Hematopoietic multipotent progenitor cell treated with erythropoietin and hydrocortisone succinate and interleukin-3 and kit ligand, for 6 days (in vitro differentiated cells): ENCODE measurements at regions not wholly inside any gene's neighbourhood (a gene's known extent, or its start where the extent isn't known, plus 50 kb on each side); places are given as distances from the start of the nearest gene placed in this dataset.

Experiments used
- DNase-seq: peaks from one replicate; pipeline ENCODE4 v3.0.0-alpha.2; 2015

DNA sequence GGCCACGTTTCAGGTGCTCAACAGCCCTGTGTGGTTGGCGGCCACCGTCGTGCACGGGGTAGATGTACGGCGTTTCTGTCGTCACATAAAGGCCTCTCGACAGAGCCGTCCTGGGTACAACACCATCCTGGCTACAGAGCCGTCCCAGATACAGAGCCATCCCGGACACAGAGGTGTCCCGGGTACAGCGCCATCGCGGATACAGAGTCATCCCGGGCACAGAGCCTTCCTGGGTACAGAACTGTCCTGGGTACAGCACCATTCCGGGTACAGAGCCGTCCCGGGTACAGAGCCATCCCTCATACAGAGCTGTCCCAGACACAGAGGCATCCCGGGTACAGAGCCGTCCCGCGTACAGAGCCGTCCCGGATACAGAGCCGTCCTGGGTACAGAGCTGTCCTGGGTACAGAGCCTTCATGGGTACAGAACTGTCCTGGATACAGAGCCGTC lies 222.7 kb upstream of the SOX1 start:
- no peak for DNase-seq

DNA sequence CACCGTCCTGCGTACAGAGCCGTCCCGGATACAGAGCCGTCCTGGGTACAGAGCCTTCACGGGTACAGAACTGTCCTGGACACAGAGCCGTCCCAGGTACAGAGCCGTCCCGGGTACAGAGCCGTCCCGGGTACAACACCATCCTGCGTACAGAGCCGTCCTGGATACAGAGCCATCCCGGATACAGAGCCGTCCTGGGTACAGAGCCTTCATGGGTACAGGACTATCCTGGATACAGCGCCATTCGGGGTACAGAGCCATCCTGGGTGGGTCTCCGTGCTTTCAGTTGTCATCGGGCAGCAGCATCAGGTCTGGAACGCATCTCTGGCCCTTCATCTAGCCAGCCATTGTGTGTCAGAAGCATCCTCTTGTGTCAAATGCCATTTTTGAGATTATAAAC lies 222.3 kb upstream of the SOX1 start:
- no peak for DNase-seq

DNA sequence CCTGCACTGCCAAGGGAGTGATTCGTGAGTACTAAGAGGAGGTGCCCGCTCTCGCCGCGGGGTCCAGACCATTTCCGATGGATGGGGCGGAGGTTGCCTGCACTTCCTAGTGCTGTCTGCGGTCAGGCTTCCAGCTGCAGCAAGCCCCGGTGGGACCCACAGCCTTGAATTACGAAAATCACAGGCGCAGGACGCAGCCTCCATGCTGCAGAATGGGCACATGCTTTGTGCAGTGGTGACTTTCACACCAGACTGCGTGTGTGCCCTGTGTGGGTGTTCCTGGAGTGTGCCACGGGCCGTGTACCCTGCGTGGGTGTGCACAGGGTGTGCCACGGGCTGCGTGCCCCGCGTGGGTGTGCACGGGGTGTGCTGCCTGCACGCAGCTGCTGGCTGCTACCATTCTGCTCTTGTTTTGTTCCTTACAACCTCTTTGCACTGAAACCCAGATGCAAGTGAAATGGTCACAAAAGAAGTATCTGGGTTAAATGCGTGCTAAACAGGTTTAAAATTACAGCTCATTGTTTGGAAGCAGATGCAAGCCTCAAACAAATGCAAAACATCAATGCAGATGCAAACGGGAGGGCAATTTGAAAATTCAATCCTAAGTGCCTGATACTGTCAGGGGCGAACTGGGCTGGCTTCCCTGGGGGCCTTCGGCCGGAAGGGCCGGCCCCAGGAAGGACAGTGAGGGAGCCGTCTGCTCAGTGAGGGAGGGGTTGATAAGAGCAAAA lies 221.2 kb upstream of the SOX1 start:
- no peak for DNase-seq

DNA sequence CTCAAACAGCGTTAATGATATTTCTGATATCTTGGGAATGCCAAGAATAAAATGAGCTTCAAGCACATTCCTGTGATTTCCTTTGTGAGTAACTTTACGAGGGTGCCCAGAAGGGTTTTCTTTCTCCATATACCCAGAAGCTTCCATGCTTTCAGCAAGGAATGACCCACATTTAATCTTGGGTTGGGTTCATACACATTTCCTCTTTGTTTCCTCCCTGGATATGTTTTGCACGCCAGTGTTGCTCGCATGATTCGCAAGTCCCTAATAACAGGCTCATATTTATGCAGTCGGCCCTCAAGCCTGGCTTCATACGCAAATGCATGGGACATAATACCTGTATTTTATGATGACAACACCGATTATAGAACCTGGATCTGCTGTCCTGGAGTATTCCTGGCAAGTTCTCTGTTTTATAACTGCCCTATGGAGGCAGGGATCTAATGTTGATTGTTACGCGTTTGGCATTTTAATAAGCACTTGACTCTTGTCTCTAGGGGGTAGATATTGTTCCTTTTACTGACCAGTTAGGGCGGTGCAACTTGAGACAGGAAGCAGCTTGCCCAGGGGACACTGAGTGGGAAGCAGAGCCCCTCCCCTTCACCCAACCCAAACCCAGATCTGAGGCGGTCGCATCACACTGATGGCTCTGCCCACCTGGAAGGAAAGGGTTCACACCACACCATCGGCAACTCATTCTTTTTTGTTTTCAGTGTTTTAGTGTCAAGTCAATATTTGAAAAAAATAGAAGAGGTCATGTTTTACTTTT lies 220.4 kb upstream of the SOX1 start:
- no peak for DNase-seq

DNA sequence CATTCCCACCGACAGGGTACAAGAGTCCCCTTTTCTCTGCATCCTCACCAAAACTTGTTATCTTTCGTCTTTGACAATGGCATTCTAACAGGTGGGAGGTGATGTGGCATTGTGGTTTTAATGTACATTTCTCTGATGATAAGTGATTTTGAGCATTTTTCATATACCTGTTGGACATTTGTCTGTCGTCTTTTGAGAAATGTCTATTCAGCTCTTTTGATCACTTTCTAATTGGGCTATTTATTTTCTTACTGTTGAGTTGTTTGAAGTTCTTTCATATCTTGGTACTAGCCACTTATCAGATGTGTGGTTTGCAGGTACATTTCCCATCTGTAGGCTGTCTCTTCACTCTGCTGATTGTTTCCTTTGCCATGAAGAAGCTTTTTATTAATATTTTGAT lies 219.0 kb upstream of the SOX1 start:
- no peak for DNase-seq

DNA sequence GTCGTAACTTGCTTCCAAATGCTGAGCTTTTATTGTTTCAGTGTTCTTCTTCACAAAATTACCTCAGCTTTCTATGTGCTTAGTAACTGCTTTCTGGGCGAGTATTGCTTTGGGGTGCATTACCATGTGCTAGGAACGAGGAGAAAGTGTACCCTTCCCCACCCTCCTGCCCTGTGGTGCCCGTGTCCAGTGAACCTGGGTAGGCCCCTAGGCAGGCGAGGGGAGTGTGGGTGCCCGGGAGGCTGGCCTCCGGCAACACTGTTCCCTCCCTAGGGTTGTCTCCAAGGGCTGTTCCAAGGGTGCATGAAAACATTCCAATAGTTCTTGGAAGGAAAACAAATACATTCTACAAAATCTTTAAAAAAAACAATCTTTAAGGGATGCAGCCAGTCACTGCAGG lies 216.5 kb upstream of the SOX1 start:
- DNase-seq = no peak

DNA sequence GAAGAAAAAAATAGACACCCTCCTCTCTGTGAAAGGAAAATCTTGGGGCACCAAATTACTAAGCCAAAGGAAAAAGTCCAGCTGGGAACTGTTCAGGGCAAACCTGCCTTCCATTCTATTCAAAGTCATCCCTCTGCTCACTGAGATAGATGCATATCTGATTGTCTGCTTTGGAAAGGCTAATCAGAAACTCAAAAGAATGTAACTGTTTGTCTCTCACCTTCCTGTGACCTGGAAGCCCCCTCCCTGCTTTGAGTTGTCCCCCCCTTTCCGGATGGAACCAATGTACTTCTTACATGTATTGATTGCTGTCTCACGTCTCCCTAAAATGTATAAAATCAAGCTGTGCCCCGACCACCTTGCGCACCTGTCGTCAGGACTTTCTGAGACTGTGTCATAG lies 216.0 kb upstream of the SOX1 start:
- no peak for DNase-seq

DNA sequence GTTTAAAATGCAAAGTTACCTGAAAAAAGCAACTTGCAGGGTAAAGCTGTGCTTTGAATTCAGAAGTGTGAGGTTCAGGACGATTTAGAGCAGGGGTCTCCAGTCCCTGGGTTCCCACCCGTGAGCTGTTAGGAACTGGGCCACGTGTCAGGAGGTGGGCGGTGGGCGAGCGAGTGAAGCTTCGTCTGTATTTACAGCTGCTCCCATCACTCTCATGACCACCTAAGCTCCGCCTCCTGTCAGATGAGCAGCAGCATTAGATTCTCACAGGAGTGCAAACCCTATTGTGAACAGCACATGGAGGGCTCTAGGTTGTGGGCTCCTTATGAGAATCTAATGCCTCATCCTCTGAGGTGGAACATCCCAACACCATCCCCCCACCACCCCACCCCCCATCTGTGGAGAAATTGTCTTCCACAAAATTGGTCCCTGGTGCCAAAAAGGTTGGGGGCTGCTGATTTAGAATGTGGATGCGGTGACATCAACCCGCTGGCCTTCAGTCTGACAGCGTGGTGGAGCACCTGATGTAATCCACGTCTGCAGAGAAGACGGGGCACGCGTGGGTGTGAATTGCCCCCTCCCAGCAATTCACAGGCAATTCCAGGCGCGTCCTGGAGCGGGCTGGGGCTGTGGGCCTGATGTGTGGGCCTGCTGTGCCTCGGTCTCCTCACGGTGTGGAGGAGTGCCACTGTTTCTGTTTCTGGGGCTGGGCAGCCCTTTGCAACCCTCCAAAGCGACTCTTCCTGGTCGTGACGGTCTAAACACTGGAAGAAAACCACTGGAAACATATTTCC lies 214.0 kb upstream of the SOX1 start:
- no peak for DNase-seq

DNA sequence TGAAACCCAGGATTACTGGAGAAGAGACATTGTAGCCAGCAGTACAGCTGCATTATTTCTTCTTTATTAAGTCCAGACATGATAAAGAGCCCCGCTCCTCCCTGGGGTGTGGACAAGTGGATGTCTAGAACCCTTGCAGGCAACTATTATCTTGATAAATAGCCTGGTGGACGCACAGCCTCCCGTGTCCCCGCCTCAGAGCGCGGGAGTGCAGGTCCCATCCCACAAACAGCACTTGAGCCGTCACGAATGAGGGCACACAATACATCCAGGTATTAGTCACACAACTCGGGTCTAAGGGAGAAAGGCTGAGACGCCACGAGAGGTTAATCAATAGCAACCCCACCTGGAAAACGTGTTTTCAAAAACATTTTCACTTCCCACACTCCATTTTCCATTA lies 213.2 kb upstream of the SOX1 start:
- no peak for DNase-seq

DNA sequence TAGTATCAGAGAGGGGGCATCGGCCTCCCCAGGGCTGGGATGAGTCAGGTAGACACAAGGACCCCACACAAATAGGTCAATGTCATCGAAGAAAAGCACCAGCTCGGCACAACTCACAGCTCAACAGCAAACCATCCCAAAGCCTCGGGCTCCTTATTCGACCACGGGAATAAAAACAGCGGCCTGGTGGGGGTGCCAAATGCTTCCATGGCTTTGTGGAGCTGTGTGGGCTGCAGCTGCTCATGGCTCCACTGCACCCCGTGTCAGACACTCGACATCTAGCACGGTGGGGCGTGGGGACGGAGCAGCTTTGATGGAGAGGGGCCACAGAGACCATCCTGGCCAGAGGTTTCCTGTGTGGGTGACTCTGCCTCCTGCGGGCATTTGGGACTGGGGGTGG lies 212.5 kb upstream of the SOX1 start:
- no peak for DNase-seq

DNA sequence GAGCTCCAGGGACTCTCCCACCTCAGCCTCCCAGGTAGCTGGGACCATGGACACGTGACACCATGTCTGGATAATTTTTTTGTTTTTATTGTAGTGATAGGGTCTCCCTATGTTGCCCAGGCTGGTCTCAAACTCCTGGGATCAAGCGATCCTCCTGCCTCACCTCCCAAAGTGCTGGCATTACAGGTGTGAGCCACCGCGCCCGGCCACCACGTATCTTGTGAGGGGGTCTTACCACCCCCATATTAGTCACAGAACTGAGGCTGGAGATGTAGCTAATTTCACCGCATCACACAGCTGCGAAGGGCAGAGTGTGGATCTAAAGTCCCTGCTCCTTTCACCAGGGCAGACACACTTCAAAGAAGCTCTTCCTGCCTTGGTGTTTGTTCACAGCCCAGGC lies 211.8 kb upstream of the SOX1 start:
- DNase-seq = no peak

DNA sequence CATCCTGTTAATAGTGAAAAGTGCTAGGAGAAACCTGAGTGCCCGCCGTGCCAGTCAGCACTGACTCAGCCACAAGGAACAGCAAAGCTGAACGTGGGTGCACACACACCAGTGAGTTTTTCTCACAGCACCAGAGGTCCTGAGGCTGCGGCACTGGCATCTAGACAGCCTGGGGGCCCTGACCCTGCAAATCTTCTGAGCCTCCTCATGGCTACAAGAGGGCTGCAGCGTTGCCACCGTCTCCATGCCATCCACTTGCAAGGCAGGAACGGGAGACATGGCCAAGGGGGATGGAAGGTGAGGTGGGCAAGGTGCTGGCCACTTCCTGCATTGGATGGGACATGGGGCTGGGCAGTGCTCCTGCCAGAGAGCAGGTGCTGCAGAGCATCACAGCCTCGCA lies 211.2 kb upstream of the SOX1 start:
- no peak for DNase-seq

DNA sequence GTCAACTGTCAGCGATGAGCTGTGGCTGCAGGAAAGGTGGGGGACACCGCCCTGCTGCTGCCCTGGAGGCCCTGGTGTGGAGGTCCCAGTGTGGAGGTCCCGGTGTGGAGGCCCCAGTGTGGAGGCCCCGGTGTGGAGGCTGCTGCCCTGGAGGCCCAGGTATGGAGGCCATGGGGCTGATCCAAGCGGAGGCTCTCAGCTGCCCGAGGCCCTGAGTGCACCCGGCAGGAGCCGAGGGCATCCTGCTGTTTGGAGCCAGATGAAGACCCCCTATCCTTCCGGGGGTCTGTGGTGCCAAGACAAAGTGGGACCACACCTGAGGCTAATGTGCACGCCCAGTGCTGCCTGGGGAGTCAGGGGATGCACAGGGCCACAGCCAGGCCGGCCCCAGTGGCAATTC lies 210.4 kb upstream of the SOX1 start:
- DNase-seq = no peak

DNA sequence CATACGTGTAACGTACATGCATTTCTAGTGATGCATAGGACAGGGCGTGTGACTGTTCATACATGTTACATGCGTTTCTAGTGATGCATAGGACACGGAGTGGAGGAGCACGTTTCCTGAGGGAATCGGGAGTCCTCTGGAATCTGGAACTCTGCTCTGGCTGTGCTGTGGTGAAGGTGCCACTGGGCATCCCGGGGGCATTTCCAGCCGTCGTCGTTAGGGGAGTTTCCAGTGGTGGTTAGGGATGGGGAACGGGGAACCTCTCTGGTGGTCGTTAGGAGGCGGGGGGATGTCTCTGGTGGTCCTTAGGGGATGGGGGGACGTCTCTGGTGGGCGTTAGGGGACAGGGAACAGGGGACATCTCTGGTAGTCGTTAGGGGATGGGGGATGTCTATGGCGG lies 209.6 kb upstream of the SOX1 start:
- DNase-seq = no peak

DNA sequence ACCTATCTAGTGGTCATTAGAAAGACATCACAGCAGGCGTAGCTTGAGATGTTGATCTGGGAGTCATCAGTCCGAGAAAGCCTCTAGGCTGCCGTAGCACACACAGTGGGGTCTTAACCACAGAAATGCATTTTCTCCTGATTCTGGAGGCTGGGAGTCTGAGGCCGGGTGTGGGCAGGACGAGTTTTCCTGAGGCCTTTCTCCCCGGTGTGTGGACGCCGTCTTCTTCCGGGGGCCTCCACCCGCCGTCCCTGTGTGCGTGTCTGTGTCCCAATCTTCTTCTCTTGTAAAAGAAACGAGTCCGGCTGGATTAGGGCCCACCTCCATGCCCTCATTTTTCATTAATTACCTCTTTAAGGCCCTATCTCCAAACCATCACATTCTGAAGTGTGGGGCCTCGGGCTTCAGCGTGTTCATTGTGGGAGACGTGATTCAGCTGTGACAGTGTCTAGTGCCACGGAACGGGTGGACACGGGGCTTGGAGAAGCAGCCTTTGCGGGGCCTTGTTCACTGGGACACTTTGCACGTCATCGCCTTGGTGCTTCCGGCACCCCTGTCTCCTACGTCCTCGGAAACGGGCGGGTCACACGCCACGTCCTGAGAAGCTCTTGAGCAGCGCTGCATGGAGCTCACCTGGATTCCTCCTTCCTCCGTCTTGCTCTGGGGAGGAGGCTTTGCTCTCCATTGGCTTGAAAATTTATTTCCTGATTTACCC lies 208.9 kb upstream of the SOX1 start:
- DNase-seq = no peak

DNA sequence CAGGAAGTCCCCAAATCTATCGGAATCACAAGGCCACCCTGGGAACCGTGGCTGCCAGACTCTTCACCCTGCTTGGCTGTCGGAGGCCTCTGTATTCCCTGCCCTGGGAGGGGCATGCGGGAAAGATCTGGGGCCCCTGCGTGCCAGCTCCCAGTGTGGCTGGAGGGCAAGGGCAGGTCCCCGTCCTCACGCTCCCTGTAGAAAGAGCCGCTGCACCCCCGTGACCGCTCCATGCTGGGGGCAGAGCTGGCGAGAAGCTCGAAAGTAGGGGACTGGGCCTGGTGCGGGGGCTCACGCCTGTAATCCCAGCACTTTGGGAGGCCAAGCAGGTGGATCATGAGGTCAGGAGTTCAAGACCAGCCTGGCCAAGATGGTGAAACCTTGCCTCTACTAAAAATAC lies 208.4 kb upstream of the SOX1 start:
- no peak for DNase-seq

DNA sequence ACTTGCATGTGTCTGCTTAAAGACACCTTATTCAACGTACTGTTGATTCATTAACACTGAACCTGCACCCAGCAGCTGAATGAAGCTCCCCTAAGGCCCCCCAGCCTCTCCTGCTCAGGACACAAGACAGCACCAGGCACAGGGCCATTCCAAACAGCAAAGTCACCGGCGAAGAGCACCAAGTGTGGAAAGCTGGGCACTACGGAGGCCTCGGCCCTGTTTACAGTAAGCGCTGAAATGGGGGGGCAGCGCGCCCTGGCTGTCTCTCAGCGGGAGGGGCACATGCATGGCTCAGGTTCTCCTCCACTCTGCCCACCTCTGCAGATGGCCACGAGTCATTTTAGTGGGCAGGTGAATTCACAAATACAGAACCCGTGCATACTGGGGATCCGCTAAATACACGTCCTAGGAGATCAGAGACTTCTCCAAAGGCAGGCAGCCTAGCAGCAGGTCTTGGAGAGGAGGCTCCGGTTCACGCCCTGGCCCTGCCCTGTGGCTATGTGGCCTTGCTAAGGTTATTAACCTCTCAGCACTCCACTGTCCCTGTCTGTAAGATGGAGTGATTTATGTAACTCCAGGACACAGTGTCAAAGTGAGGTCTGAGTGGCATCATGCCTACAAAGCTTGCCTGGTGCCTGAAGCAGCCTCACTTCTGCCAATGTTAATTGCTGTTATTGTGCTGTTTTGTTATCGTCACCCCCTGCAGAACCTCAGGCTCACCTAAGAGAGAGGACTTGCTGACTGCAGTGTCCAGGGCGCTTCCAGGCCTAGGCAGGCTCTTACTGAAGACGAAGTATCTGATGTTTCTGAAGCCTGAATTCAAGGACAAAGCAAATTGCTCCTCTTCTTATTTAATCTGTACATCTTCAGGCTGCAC lies 207.4 kb upstream of the SOX1 start:
- no peak for DNase-seq

DNA sequence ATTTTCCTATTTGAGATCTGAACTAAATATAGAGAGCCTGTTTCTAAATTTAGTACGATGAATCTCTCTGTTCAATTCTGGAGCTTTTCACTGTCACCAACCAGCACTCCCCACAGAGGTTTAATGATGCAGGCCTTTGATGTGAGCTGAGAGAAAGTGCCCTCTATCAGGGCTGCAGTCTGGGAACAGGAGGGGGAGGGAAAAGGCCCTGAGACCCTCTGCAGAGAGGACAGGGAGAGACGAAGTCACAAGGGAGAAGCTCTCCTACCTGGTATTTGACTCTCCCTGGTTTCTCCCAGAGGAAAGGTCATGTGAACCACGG lies 206.8 kb upstream of the SOX1 start:
- no peak for DNase-seq

DNA sequence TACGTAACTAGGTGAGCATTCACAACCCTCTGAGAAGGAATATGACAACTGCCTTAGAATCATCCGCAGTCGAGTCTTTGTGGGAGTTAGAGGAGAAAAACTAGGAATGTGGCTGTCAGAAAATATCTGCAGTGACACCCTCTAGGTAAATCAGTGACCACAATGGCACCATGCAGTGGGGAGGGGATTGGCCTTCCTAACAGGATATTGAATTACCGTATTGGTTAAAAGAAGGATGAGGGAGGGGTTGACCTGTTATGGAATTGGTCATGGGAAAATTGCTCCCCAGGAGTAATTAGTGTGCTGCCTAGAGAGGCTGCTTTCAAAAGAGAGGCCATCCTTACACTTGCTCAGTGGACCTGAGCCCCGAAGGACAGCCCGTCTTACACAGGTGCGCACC lies 205.6 kb upstream of the SOX1 start:
- DNase-seq = no peak

DNA sequence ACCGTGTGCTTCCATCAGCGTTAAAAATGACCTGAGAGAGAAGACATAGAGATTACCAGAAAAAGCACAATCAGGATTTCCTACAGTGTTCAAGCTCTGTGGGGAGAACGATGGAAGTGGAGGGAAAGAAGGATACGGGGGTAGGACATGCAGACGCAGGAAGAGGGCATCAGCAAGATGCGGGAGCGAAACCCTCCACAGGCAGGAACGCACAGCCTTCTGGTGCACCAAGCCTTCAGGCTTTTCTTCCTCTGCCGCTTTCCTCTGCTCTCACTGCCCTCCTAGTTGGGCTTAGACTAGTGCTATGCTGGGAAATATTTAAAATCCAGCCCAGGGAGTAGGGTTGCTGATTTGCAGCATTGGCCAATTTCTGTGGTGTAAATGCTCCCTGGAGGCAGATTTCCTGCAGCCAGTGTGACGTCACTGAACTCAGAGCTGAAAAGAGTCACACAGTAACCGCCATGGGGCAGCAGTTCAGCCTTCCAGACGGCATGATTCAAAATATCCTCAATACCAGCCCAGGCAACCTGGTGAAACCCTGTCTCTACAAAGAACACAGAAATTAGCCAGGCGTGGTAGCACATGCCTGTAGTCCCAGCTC lies 205.1 kb upstream of the SOX1 start:
- DNase-seq = no peak

DNA sequence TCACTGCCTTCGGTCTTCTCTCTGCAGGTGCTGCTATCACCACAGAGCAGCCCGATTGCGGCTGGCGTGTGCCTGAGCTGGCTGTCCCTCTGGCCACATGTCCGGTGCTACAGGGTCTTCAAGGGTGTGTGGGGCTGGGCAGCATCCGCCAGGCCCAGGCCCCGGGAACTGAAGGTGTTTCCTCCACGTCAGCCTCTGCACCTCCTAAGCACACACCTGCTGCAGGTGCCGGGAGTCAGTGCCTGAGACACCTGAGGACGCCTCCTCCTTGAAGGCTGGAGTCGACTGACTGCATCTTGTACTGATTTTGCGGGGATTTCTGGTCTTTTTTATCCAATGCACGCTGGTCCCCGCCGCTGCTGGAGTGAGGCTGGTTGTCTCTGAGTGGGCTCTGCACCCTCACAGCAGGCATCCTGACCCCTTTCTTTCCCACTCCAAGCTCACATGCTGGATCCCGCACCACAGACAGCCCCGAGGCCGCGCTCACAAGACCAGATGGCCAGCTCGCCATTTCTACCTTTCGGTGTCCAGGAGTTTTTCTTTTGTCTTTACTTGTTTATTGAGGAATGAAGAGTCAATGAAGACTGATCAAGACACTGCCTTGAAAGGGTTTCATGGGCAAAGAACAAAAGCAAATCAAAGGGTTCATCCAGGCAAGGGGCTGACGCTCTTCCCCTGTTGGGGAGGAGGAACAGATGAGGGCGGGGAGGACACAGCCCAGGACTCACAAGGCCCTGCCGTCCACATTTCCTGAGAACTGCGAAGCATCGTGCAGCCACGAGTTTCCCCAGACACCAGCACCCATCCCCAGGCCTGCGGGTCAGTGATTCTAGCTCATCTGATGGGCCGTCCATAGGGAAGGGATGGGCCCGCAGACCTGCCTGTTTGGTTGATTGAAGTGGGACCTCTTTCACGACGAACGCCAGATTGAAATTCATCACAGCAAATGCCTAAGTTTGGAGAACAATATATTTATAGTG lies 203.8 kb upstream of the SOX1 start:
- DNase-seq = no peak
